G401 (cell line): ENCODE measurements at regions not wholly inside any gene's neighbourhood (a gene's known extent, or its start where the extent isn't known, plus 50 kb on each side); places are given as distances from the start of the nearest gene placed in this dataset.

ENCODE experiments used
- DNase-seq: peaks from one replicate; pipeline ENCODE4 v3.0.0-alpha.2; 2015; ENCODE audit warnings: low spot score
- in situ Hi-C: cut with HindIII; loops from 2 replicates; pipeline ENCODE4 v1.10.0; 2016; ENCODE audit warnings: low sequenced_read_pairs, mixed read lengths

- no peak for DNase-seq
Measured at GRCh38 chr9:106727969-106728368, 135.0 kb upstream of the ZNF462 start.

GRCh38 chr9:106728860-106729259 is 134.1 kb upstream of the ZNF462 start:
- no peak for DNase-seq
- in situ Hi-C loops: no loop called here

More at GRCh38 chr9:106727969-106728368, 135.0 kb upstream of the ZNF462 start:
- in situ Hi-C loops: no loop called here

GRCh38 chr9:106731910-106732309 is 131.1 kb upstream of the ZNF462 start:
- in situ Hi-C loops: no loop called here
- DNase-seq: no peak

- DNase-seq: no peak
- in situ Hi-C loops: no loop called here
Measured at GRCh38 chr9:106733828-106734380, 129.1 kb upstream of the ZNF462 start.

- in situ Hi-C loops: no loop called here
Measured at GRCh38 chr9:106737516-106737915, 125.5 kb upstream of the ZNF462 start.

GRCh38 chr9:106738109-106738508 is 124.9 kb upstream of the ZNF462 start:
- in situ Hi-C loops: no loop called here
- DNase-seq: no peak

More at GRCh38 chr9:106737516-106737915, 125.5 kb upstream of the ZNF462 start:
- DNase-seq: no peak

GRCh38 chr9:106745457-106745856 is 117.5 kb upstream of the ZNF462 start:
- DNase-seq: no peak
- in situ Hi-C loops: no loop called here

- DNase-seq: no peak
- in situ Hi-C loops: no loop called here
Measured at GRCh38 chr9:106745876-106746275, 117.1 kb upstream of the ZNF462 start.

GRCh38 chr9:106751681-106752080 is 111.3 kb upstream of the ZNF462 start:
- in situ Hi-C loops: no loop called here
- DNase-seq: no peak

GRCh38 chr9:106752581-106752980 is 110.4 kb upstream of the ZNF462 start:
- in situ Hi-C loops: no loop called here
- no peak for DNase-seq

GRCh38 chr9:106753155-106753671 is 109.8 kb upstream of the ZNF462 start:
- no peak for DNase-seq
- in situ Hi-C loops: no loop called here

GRCh38 chr9:106755736-106756135 is 107.2 kb upstream of the ZNF462 start:
- in situ Hi-C loops: no loop called here

GRCh38 chr9:106757514-106757913 is 105.5 kb upstream of the ZNF462 start:
- in situ Hi-C loops: no loop called here
- DNase-seq: no peak

More at GRCh38 chr9:106755736-106756135, 107.2 kb upstream of the ZNF462 start:
- no peak for DNase-seq

GRCh38 chr9:106758911-106759310 is 104.1 kb upstream of the ZNF462 start:
- in situ Hi-C loops: no loop called here
- DNase-seq: no peak

GRCh38 chr9:106761493-106761892 is 101.5 kb upstream of the ZNF462 start:
- no peak for DNase-seq
- in situ Hi-C loops: no loop called here

- no peak for DNase-seq
- in situ Hi-C loops: no loop called here
Measured at GRCh38 chr9:106766616-106767015, 96.3 kb upstream of the ZNF462 start.

GRCh38 chr9:106769331-106769730 is 93.6 kb upstream of the ZNF462 start:
- in situ Hi-C loops: no loop called here
- no peak for DNase-seq

- DNase-seq: no peak
- in situ Hi-C loops: no loop called here
Measured at GRCh38 chr9:106771608-106772007, 91.4 kb upstream of the ZNF462 start.

- in situ Hi-C loops: no loop called here
- no peak for DNase-seq
Measured at GRCh38 chr9:106772523-106773290, 90.3 kb upstream of the ZNF462 start.

GRCh38 chr9:106773750-106774149 is 89.2 kb upstream of the ZNF462 start:
- DNase-seq: no peak
- in situ Hi-C loops: no loop called here

GRCh38 chr9:106775960-106776359 is 87.0 kb upstream of the ZNF462 start:
- DNase-seq: no peak
- in situ Hi-C loops: no loop called here
